ENCODE measurements at regions not wholly inside any gene's neighbourhood (a gene's known extent, or its start where the extent isn't known, plus 50 kb on each side); places are given as distances from the start of the nearest gene placed in this dataset.

- Histone ChIP-seq H2AK5ac (ENCODE audit: low read depth, low read length) (no peak overlapping the region), H2BK20ac (ENCODE audit: low read depth, low read length) (no peak overlapping the region), H2BK5ac (ENCODE audit: low read depth, low read length, poor library complexity, severe bottlenecking) (no peak overlapping the region), H3K4me2 (ENCODE audit: low read depth, low read length) (no peak overlapping the region), H2AFZ (replicated peaks; ENCODE audit: low read length, poor library complexity) (no peak overlapping the region), H3K4me1 (ENCODE audit: control insufficient read depth, insufficient read depth, low read length) (no peaks in the 10 kb centered on the region), H2BK120ac (ENCODE audit: low read depth, low read length) (no peak overlapping the region), H3K9ac (ENCODE audit: low read depth, low read length) (no peak overlapping the region), H2BK15ac (ENCODE audit: low read depth, low read length) (no peak overlapping the region), H3K9me1 (ENCODE audit: insufficient read depth, low read length) (no peaks in the 10 kb centered on the region), H3K56ac (ENCODE audit: extremely low read depth, insufficient read depth, low read length) (no peak overlapping the region), H3K23ac (ENCODE audit: low read depth, low read length) (no peak overlapping the region), H3K14ac (replicated peaks; ENCODE audit: low read depth, low read length) (no peak overlapping the region), H3K27me3 (ENCODE audit: control insufficient read depth, insufficient read depth, low read length) (no peaks in the 10 kb centered on the region), H3K4ac (ENCODE audit: low read depth, low read length) (no peak overlapping the region), H3K79me1 (ENCODE audit: low read depth in 1 of 2, low read length in 2 of 2) (no peaks in the 10 kb centered on the region), H4K8ac (ENCODE audit: low read depth in 2 of 2, low read length in 2 of 2) (no peak overlapping the region), H4K20me1 (ENCODE audit: insufficient read depth, low read length) (no peaks in the 10 kb centered on the region), H2AK9ac (replicated peaks; ENCODE audit: low read depth, low read length, poor library complexity) (no peak overlapping the region), H4K91ac (ENCODE audit: insufficient read depth, low read depth, low read length) (no peak overlapping the region), H3K9me3 (ENCODE audit: control insufficient read depth, insufficient read depth, low read length) (peaks cover 51% of the 10 kb centered on the region), H3K18ac (ENCODE audit: low read depth, low read length) (no peak overlapping the region), H3K4me3 (ENCODE audit: insufficient read depth, low read depth, low read length) (no peak overlapping the region), H3K36me3 (ENCODE audit: control insufficient read depth, insufficient read depth, low read length) (no peaks in the 10 kb centered on the region), H3K27ac (ENCODE audit: insufficient read depth, low read length) (no peak overlapping the region), H4K5ac (ENCODE audit: low read depth, low read length) (no peak overlapping the region)
- DNase-seq (no peak), ATAC-seq (ENCODE audit: low read depth) (no peak)
- intact Hi-C loops (cut with micrococcal nuclease) (no loop called here), in situ Hi-C loops (cut with MboI; ENCODE audit: low sequenced_read_pairs) (no loop called here), dilution Hi-C loops (cut with HindIII; ENCODE audit: low sequenced_read_pairs, unreplicated experiment) (no loop called here)
- ChIA-PET CTCF (no interaction called here), POLR2A (ENCODE audit: unreplicated experiment) (no interaction called here)
- TF ChIP-seq RFX5 (IDR thresholded peaks at IDR 0.05; ENCODE audit: low read depth, low read length) (no peak), MXI1 (IDR thresholded peaks at IDR 0.05; ENCODE audit: borderline replicate concordance, low read depth, low read length) (no peak), NFE2L2 (IDR thresholded peaks at IDR 0.05; ENCODE audit: low read depth, low read length) (no peak), CTCF (conservative IDR thresholded peaks at IDR 0.05; ENCODE audit: low read depth, low read length) (no peak), RCOR1 (IDR thresholded peaks at IDR 0.05; ENCODE audit: insufficient replicate concordance, low read length) (no peak), BHLHE40 (IDR thresholded peaks at IDR 0.05; ENCODE audit: low read depth, low read length) (no peak), RAD21 (IDR thresholded peaks at IDR 0.05; ENCODE audit: low read length) (no peak), USF2 (IDR thresholded peaks at IDR 0.05; ENCODE audit: low read depth, low read length) (no peak), MAFK (IDR thresholded peaks at IDR 0.05; ENCODE audit: low read depth, low read length) (no peak), SMC3 (IDR thresholded peaks at IDR 0.05; ENCODE audit: low read depth, low read length) (no peak), MAZ (IDR thresholded peaks at IDR 0.05; ENCODE audit: borderline replicate concordance, low read depth, low read length) (no peak), POLR2A (IDR thresholded peaks at IDR 0.05; ENCODE audit: low read depth, low read length) (no peak)
- 50% methylated on average over 7 of the region's 14 CpGs; no CpG with 5 or more reads in 1 of the 2 experiments for WGBS, 2 experiments (ENCODE audit: extremely low coverage in 2 of 2, insufficient read length in 1 of 2)
- BruUV-seq (replicated peaks) = no TSS peak
These were observed 340.3 kb downstream of the CYRIA start for GRCh38 chr2:16325016-16325975.

All from IMR-90 (cell line).